Breast epithelium (tissue), 3 donors: ENCODE measurements at regions not wholly inside any gene's neighbourhood (a gene's known extent, or its start where the extent isn't known, plus 50 kb on each side); places are given as distances from the start of the nearest gene placed in this dataset.

ENCODE experiments used
- POLR2A ChIP-seq: fragments of 450-650 bp; IDR thresholded peaks from one replicate; pipeline ENCODE4 v1.6.1; 2016; ENCODE audit warnings: antibody characterized with exemption, mild to moderate bottlenecking, moderate library complexity
- POLR2AphosphoS5 ChIP-seq, 3 donors: sonication (generic); formaldehyde crosslinking; IDR thresholded peaks; one replicate each; pipeline ENCODE4 v1.6.1; 2017; ENCODE audit warnings: antibody characterized with exemption in 3 of 3
- TF ChIP-seq, protein P1 (sequence below), 3 donors: fragments of 450-650 bp; IDR thresholded peaks; one replicate each; pipeline ENCODE4 v1.5.1; 2016 to 2017; ENCODE audit warnings: antibody characterized with exemption in 3 of 3, mild to moderate bottlenecking in 3 of 3, moderate library complexity in 3 of 3

DNA sequence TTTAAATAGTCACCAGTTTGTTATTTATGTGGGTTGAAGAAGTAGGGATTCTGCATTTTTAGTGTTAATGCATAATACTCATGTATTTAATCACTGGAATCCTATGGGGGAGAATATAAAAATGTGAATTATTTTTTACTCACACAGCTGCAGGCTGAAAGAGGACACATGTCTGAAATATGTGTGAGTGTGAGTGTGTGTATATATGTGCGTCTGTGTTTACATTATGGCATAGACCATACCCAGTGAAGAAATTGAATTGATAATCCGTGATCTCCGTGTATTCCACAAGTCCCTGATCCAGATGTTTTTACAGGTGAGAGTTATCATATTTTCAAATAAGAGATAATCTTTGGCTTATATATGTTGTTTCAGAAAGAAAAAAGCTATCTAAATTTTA is 225.3 kb downstream of the ICOS start:
- TF ChIP-seq, protein P1, sequence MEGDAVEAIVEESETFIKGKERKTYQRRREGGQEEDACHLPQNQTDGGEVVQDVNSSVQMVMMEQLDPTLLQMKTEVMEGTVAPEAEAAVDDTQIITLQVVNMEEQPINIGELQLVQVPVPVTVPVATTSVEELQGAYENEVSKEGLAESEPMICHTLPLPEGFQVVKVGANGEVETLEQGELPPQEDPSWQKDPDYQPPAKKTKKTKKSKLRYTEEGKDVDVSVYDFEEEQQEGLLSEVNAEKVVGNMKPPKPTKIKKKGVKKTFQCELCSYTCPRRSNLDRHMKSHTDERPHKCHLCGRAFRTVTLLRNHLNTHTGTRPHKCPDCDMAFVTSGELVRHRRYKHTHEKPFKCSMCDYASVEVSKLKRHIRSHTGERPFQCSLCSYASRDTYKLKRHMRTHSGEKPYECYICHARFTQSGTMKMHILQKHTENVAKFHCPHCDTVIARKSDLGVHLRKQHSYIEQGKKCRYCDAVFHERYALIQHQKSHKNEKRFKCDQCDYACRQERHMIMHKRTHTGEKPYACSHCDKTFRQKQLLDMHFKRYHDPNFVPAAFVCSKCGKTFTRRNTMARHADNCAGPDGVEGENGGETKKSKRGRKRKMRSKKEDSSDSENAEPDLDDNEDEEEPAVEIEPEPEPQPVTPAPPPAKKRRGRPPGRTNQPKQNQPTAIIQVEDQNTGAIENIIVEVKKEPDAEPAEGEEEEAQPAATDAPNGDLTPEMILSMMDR (IDR thresholded peaks at IDR 0.05), result no peak
- no peak for TF ChIP-seq POLR2A
- TF ChIP-seq POLR2AphosphoS5 (IDR thresholded peaks at IDR 0.05), result no peak
